ENCODE measurements at regions not wholly inside any gene's neighbourhood (a gene's known extent, or its start where the extent isn't known, plus 50 kb on each side); places are given as distances from the start of the nearest gene placed in this dataset.

DNA sequence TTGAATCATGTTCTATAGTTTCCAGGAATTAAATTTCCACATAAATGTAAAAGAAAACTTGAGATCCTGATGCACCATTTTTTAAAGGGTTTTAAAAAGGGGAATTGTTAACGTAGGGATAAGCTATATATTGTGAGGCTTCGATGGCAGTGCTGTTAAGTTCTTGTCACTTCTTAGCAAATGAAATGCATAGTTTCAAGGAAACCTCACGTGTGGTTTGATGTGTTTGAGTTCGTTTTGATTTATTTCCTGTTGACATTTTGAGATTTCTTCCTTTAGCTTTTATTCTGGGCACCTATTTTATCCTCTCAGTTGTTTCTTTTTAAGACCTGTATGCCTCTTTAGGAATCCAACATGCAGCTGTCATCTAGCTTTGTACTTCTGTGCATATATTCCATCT, 301.0 kb downstream of the DOCK8 start:
- no peak for DNase-seq

DNA sequence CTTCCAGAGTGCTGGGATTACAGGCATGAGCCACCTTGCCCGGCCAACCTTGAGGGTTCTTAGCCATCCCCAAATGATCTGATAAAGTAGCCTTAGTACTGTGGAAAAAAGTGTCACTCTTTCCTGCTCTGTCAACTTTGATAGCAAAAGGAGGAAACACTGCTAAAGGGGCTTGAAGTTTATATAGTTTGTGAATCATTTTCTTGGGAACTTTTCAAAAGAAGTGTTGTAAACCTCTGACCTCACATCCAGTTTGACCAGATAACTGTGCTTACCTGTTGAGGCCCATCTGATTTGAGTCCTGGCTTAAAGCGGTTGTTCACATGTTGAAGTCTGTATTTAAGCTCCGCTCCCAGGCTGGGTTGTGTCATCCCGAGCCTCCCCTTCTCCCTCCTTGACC, 303.3 kb downstream of the DOCK8 start:
- DNase-seq = no peak

DNA sequence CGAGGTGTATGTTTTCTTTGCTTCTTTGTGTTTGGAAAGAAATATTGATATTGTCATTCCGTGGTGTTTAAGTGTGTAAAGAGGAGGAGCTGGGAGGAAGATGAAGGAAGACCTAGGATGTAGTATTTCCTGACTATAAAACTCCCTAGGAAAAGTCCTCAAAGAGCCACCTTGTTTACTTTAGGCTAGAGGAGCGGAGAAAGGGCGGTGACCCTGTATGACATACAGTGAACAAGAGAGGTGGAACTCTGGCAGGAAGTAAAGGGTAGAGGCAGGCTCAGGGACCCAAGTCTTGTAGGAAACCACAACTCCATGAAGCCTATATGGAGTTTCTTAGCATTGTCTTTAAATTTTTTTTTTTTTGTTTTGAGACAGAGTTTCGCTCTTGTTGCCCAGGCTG, 303.9 kb downstream of the DOCK8 start:
- no peak for DNase-seq

DNA sequence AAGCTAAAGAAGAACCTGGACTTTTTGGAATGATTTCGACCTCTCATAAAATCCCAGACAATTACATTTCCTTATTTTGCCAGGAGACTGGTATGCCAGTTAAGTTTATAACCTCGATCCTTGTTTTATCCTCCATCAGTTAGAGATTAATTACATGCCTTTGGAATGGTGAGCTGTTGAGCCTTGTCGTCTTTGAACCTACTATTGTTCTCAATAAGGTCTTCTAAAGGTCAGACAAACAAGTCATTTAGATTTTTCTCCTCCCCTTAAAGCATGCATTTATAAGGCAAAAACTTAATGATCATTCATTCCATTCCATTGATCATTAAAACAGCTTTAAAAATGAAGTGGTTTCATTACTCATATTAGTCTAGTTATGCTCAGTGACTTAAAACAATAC, 304.9 kb downstream of the DOCK8 start:
- no peak for DNase-seq

DNA sequence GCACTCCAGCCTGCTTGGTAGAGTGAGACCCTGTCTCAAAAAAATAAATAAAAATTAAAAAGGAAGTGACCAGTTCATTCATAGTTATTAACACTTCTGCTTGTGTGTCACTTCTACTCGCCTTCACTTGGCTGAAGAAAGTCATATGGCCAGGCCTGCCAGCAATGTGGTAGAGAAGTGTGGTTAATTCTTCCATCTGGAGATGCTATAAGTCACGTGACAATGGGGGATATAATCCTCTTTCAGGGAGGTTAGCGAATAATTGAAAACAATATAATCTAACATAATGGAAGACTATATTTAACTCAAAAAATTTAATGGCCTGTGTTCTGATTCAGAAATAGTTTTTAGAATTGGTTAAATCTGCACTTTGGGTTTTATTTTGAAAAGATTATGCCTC, 305.6 kb downstream of the DOCK8 start:
- no peak for DNase-seq

DNA sequence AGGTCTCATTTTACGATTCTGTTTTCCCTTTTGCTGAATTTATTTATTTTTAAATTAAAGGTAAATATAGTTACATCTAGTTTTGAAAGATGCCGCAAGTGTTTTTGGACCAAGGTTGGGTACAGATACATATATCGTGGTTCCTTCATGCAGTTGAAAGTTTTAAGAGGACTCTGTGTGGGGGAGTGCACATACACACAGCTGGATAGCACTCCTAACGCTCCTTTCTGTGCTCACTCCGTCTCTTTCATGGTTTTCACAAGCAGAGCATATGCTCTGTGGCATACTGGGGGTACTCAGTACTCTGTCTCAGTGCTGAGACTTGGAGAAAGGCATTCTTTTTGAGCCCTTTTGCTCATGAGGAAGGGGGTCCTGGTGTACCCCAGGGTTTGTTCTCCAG, 307.5 kb downstream of the DOCK8 start:
- no peak for DNase-seq

DNA sequence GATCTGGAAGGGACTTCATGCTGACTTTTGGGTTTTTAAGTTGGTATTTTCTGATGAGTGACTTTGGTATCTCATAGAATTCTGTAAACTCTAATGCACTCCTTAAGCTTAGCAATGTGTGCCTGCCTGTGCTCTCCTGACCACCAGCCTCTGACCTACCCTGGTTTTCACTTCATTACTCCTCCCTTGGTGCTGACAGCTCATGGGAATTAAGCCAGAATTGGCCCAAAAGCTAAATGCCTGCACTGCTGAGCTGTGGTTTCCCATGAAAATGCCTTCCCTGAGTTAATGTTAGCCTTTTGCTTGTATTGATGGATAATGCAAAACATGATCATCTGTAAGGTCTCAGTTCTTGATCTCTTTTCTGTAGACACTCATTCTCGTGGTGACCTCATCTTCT, 308.0 kb downstream of the DOCK8 start:
- DNase-seq = no peak

DNA sequence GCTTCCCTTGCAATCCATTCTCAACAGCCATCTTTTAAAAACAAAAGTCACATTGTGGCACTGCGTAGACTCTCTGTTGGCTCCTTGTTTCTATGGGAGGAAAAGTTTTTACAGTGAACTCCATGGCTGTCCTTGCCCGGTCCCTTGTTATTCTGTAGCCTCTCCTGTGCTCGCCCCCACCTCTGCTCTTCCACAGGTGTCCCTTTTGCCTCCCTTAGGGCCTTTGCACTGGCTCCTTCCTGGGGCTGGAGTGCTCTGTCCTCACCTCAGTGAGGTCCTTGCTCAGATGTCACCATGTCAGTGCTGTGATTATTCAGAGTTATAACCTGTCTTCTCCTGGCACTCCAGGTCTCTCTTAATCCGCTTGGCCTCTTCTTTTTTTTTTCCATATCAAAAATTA, 308.8 kb downstream of the DOCK8 start:
- no peak for DNase-seq

DNA sequence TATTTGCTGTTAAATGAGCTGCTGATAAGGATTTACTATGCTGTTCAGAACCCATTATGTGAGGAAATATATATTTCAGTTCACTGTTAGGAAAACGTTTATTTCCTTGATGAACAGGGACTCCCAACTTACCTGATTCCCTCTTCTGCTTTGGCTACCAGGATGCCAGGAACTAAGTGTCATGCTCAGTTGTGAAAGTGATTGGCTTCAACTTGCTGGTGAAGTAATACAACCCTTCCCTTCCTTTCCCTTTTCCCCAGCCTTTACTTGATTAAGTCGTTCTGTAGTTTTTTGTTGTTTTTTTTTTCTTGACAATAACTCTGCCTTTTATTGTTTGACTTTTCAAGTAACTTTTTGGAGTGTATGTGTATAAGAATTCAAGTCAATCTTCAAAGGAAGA, 309.3 kb downstream of the DOCK8 start:
- no peak for DNase-seq

DNA sequence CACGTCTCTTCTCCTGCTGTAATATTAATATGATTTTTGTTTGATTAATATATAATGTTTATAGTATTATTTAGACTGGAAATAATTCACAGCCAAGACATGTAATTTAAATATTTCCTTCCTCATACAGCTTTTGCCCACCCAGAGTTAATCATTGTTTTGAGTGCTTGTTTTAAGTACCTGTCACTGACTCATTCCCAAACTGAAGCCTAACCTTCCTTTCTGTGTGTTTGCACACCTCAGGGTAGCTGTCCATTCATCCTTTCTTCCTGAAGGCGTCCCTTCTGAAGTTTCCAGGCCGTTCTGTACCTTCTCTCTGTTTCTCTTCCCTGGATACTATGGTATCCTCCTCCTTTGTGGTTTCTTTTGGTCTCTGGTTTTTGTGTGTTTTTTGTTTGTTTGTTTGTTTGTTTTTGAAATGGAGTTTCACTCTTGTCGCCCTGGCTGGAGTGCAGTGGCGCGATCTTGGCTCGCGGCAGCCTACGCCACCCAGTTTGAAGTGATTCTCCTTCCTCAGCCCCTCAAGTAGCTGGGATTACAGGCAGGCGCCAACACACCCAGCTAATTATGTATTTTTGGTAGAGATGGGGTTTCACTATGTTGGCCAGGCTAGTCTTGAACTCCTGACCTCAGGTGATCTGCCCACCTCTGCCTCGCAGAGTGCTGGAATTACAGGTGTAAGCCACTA, 312.4 kb downstream of the DOCK8 start:
- peak in 1 of 3 experiments; percentile 20 for DNase-seq

DNA sequence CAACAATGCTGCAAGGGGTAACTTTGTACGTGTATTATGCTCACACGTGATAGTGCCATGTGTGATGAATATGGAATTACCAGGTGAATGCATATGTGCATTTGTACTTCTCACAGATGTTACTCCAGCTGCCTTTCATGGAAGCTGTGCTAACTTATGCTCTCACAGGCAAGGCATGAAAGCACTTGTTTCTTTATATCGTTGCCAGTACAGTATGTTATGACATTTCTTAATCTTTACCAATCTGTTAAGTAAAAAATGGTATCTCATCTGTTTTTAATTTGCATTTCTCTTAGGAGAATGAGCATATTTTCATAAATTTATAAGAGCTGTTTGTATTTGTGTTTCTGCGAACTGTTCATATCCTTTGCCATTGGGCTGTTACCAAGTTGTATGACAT, 311.8 kb upstream of the DMRT1 start:
- DNase-seq = no peak

DNA sequence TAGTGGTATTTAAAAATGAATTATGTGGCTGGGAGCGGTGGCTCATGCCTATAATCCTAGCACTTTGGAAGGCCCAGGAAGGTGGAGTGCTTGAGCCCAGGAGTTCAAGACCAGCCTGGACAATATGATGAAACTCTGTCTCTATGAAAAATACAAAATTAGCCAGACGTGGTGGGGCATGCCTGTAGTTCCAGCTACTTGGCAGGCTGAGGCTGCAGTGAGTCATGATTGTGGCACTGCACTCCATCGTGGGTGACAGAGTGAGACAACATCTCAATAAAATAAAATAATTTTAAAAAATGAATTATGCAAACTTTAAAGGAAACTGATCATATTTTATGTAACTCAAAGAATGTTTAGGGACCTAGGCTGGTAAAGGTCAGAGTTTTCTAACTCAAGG, 310.8 kb upstream of the DMRT1 start:
- no peak for DNase-seq

DNA sequence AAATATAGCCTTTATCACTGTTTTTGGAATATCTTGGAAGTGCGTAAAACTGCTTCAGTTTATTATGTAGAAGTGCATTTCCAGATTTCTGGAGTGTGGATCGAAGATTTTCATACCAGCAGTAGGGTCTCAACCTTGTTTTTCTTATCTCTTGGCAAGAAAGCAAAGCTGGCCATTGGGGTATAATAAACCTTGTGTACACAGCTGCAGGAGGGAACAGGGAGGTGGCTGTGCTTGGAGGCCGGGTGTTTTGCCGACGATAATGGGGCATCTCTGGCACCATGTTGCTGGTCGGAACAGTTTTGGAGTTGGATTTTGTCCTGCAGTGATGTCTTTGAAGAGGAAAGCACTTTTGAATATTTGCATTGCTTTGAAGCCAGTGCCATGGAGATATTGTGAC, 308.8 kb upstream of the DMRT1 start:
- DNase-seq = peak in 2 of 3 experiments; percentile 38 to 42

DNA sequence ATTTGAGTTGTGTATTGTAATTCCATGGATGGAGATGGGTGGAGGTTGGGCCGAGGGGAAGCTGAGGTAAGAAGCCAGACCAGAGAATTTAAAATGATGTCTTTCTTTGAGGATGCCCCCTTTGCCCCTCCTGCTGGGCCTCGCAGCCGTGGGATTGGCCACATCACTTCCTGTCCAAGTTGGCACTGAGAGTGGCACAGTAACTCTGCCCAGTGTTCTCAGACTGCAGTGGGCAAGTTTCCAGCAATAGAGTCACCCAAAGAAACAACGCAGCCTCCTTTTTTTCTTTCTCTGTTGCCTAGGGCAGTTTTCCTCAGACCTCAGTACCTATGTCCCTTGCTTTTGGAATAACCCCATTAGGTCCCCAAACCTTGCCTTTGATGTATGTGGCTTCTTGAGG, 306.6 kb upstream of the DMRT1 start:
- no peak for DNase-seq

DNA sequence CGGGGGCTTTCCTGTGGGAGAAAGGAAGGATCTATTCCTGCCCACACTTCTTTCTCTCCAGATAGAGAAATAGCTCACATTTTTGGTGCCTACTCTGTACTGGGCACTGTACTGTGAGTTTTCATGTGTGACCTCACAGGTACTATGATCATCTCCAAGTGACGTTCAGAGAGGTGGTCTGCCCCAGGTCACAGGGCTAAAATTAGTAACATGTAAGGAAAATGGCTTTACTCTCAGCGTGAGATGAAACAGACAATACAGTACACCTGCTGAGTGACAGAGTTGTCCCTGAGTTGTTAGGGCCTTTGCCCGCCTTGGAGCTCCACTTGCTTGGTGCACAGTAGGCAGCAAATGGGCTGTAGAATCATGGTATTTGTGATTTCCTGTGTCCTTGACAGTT, 306.1 kb upstream of the DMRT1 start:
- DNase-seq = no peak

DNA sequence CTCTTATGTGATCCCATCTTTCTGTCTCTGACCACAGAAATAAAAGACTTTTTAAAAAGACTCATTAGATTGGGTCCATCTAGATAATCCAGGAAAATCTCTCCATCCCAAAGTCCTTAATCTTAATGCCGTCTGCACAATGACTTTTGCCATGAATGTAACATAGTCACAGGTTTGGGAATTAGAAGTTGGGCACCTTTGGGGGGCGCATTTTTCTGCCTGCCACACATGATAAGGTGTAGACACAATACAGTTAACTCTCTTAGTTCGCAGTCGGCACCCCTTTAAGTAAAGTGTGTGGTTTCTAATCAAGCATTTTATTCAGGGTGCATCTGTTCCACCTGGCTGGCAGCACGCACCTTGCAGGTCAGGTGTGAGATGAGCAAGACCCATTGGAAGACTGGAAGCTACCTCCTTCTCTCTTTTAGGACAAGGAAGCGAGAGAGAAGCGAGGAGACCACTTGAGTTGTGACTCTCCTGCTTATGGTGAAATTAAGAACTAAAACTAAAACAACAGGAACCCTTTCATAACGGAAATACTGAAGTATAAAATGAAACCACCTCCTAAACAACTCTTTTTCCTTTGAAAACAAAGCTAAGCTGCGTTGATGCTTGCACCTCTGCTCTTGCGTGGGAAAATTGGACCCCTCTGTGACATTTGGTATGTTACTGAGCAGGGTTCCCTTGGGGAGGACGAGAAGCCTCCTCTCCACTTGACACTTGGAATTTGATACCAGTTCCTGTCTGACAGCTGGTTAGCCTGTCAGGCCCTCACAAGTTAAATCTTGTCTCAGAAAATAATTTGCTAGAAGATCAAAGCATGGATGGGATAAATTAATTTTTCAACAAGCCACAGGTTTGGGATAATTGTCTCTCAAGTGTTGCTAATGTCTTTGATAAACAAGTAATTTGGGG, 304.6 kb upstream of the DMRT1 start:
- DNase-seq = peak; percentile 5 to 86 (median 69)

DNA sequence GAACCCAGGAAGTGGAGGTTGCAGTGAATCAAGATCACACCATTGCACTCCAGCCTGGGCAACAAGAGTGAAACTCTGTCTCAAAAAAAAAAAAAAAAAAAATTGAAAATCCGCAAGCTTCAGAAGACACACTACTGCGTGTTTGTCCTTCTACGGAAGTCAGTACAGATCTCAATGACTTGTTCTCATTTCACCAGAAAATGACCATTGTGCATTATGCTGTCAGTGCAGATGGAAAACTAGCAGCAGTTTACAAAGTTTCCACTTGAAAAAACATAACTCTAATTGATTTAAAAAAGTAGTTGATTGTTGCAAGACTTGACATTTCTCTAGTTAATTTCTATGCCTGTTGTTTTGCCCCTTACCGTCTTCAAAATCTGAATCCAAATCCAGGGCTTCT, 298.0 kb upstream of the DMRT1 start:
- DNase-seq = no peak

DNA sequence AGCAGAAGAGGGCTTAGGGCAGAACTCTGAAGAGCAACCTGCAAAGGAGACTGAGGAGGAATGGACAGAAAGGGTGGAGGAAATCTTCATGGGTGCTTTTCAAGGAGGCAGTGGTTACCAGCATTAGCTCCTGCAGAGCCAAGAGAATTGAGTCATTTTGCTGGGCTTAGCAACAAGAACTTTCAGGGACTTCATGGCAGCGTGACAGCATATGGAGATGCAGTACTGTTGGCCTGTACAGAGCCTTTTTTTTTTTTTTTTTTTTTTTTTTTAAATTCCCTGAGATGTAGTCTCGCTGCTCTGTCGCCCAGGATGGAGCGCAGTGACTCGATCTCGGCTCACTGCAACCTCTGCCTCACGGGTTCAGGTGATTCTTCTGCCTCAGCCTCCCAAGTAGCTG, 296.0 kb upstream of the DMRT1 start:
- no peak for DNase-seq

DNA sequence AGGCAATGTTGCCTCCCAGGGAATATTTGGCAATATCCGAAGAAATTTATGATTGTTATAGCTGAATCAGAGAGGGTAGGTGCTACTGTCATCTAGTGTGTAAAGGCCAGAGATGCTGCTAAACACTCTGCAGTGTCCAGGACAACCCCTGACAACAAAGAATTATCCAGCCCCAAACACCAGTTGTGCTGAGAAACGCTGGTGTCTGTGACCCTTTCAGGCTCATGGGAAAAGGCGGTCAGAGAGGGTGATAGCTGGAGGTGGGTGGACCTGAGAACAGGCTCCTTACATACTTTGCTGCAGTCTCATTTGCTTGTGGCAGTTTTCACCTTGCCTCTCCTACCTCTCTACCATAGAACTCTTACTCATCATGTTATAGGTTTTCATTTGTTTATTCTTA, 295.3 kb upstream of the DMRT1 start:
- no peak for DNase-seq

DNA sequence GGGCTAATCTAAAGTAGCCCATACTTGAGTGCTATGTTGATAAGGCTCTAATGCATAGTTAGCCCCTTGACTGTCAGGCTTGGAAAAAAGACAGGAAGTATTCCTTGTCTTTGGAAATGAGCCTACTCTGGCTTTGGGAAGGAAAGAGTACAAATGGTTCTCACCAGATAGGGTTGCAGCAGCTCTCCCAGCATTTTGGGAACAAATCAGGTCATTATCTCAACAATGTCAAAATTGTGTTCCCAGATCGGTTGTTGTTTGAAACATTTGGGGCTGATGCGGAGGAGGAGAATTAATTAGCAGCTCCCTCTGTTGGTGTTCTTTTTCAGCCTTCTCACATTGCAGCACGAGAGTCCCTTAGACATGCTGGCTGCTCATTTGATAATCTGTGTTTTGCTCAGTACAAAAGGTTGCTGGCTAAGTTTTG, 294.7 kb upstream of the DMRT1 start:
- DNase-seq = peak in 2 of 3 experiments; percentile 5 to 11

DNA sequence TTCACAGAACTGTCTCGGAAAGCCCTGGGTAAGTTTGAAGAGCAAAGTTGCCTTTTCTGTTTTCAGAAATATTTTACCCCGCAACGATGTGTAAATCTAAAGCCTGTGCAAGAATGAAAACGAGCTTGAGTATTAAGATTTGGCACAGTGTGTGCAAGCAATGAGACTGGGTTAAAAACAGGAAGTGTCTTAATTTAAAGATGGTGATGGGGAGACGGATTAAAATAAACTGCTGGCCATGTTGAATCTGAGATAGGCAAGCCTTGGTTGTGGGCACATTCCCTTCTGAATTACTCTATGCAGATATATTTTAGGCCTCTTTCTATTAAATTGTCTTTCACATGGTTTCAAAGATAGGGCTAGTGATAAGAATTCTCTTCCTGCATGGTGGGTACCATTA, 294.2 kb upstream of the DMRT1 start:
- no peak for DNase-seq

DNA sequence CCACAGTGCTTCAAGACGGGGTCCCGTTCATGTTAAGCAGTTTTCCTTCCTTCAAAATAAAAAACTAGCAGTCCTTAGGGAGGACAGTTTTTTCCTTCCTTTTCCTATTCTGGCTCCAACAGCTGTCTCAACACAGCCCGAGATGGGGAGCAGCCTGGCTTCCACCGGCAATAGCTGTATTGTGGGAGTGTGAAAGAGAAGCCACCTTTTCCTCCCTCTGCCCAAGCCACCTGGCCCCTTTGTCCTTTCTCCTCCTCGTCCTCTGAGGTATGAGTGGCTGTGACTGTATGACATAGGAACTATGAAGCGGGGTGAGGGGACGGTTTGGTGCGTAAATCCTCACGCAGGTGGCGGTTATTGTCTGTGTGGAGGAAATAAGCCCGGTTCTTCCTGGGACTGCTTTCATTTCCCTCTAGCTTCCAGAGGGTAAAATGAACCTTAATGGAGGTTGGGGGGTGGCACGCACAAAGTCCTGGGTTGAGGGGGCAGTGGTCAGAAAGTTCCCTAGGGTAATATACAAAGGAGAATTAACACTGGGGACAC, 292.0 kb upstream of the DMRT1 start:
- no peak for DNase-seq

DNA sequence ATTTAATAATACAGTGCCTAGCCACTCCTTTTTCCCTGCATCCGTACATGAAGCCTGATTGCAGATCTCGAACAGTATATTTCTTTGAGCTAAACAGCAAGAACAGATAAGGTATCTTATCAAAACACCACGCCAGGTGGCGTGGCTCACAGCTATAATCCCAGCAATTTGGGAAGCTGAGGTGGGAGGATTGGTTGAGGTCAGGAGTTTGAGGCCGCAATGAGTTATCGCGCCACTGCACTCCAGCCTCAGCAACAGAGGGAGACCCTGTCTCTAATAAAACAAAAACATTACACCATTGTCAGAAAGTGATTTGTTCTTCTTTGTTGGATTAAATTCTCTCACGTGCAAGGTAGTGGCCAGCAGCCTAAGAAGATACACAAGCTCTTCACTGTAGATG, 291.2 kb upstream of the DMRT1 start:
- no peak for DNase-seq
